Superior temporal gyrus (tissue), 1 donor: ENCODE measurements at regions not wholly inside any gene's neighbourhood (a gene's known extent, or its start where the extent isn't known, plus 50 kb on each side); places are given as distances from the start of the nearest gene placed in this dataset.

Experiments used
- DNase-seq: peaks from one replicate; pipeline ENCODE4 v3.0.0-alpha.2; 2016; ENCODE audit errors: extremely low spot score

- DNase-seq, result no peak
Measured at GRCh38 chr18:73737990-73738389, 409.6 kb downstream of the FBXO15 start.

DNA sequence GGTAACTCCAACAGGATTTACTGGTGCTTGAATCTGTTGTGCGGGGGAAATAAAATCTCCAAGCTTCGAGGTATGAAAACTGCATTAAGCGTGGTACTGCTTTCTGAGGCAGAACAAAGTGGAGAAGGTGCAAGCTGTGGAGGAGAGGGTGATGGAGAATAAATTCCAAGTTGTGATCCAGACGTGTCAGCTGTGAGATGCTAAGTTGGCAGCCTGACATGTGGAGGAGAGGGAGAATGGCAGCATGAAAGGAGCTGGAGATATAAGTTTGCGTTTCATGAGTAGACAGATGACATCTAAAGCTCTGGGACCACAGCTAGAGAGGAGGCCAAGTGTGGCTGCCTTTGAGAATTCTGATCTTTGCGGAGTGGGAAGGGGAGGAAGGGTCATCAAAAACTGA, 411.8 kb downstream of the FBXO15 start:
- no peak for DNase-seq

DNA sequence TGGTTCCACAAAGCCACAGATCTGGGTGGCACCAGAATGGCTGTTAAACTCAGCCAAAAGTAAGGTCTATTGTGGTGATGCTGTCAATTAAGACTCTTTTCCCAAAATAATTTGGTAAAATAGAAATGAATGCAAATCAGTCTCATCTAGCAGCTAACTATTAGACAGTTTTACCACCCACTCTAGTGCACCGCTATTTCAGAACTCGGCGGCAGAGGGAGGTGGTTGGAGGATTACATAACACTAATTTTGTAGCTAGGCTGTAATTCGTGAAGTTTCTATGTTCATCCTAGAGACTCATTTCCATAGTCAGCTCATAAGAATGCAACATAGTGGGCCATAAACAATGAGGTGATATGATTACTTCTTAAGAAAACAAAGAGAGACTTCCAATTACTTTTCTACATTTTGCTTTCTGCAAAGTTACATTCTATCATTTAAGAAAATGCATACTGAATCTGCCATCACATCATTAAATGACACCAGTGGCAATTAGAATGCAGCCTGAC, 413.8 kb downstream of the FBXO15 start:
- peak; percentile 64 for DNase-seq

- DNase-seq, result no peak
Measured at GRCh38 chr18:73733376-73733775, 414.3 kb downstream of the FBXO15 start.

- no peak for DNase-seq
Measured at GRCh38 chr18:73728657-73729056, 419.0 kb downstream of the FBXO15 start.

DNA sequence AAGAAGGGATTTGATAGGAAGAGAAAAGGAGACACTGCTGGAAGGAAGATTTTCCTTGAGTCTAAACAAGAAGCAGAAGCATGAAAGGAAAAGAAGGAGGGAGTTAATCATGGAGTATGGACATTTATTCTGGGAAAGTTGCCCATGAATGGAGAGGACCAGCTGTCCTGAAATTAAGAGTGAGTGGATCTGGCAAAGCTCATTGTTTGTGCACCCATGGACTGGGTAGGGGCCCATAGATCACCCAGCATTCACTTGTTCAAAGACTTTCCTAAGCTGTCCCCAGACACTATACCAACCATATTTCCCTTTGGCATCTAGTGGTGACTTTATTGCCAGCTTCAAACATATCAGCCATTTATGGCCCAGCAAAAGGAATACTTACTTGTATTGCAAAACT, 422.7 kb downstream of the FBXO15 start:
- no peak for DNase-seq

- no peak for DNase-seq
Measured at GRCh38 chr18:73719611-73720010, 428.0 kb downstream of the FBXO15 start.

GRCh38 chr18:73717570-73717969, 430.1 kb downstream of the FBXO15 start:
- no peak for DNase-seq

DNA sequence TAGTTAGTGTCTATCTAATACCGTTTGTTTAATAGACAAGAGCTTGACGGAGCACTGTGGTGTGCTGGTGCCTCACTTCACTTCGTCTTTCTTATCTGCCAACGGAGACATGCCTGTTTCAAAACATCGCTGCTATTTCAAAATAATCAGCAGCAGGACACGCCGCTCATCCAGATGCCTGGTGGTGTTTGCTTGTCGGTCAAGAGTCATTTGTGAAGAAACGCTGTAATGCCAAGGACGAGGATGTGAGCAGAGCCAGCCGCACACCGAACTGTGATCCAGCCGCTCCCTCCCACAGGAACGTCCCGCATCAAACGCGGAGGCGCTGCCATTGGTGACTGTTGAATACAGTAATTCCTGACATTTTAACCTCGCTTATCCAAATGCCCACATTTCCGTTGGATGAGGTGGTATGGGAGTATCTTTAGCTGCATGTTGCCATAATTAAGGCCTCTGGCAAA, 432.4 kb downstream of the FBXO15 start:
- no peak for DNase-seq

- DNase-seq, result no peak
Measured at GRCh38 chr18:73714466-73714865, 433.2 kb downstream of the FBXO15 start.

- no peak for DNase-seq
Measured at GRCh38 chr18:73711256-73711655, 436.4 kb downstream of the FBXO15 start.

DNA sequence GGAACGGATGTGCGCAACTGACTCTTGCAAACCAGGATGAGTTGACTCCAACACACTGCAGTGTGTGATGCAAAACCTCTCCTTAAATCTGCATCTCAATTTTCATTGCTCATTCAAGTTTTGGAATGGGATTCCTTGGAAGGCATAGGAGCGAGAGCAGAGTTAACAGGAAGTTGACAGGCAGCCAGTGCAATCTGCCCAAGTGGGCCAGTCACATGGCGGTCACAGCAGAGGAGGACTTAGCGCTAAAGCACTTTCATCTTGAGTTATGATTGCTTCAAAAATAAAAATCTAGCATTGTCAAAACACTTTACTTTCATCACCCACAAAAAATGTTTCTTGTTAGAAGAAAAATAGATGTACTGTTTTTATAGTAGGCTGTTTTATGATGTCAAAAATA, 439.0 kb downstream of the FBXO15 start:
- DNase-seq, result no peak

DNA sequence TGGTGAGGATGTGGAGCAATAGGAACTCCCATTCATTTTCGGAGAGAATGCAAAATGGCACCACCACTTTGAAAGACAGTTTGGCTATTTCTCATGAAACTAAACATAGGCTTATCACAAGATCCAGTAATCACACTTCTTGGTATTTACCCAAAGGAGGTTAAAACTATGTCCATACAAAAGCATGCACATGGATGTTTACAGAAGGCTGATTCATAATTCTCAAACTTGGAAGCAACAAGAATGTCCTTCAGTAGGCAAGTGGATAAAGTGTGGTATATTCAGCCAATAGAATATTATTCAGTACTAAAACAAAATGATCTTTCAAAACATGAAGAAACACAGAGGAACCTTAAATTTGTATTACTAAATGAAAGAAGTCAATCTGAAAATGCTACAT, 440.6 kb downstream of the FBXO15 start:
- no peak for DNase-seq

DNA sequence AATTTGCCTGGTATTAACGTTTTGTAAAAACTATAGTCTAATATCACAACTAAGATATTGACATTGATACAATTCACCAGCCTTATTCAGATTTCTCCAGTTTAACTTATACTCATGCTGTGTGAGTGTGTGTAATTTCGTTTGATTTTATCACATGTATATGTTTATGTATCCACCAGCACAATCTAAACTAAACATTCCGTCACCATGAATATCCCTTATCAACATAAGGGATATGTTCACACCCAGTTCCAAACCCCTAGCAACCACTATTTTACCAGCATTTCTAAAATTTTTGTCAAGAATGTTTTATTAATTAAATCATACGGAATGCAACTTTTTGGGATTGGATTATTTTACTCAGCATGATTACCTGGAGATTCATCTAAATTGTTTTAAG, 450.3 kb downstream of the FBXO15 start:
- DNase-seq, result no peak

DNA sequence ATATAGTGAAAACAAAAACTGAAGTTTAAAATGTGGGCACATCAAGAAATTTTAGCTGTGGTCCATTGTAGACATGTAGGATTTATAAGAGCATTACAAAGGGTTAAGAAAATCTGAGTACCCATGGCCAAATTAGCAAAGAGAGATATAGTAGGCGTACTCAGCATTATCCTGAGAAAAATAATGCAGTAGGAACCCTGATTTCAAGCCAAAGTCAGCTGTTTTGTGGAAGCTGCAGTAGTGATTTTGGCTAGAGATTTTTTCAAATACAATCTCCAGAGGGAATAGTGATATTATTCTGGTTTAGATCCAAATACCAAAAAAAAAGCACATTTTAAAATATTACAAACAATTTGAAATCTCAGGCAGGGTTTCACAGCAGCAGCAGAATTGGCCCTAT, 450.9 kb downstream of the FBXO15 start:
- DNase-seq, result no peak

DNA sequence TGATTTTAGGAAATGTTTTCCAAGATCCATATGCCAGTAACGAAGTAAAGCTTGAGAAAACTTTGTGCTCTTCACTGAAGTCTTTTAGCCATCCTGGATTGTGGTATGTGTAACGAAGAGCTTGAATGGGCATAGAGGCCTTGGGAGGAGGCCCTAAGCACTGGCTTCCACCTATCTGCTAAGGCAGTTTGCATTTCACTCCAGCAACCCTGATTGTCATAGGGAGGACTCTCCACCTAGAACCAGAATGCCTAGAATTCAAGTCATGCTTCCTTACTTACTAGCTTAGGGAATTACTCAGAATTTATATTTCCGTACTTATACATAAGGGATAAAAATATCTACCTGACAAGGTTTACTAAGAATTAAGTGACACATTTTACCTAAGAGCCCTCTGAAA, 451.5 kb downstream of the FBXO15 start:
- no peak for DNase-seq

DNA sequence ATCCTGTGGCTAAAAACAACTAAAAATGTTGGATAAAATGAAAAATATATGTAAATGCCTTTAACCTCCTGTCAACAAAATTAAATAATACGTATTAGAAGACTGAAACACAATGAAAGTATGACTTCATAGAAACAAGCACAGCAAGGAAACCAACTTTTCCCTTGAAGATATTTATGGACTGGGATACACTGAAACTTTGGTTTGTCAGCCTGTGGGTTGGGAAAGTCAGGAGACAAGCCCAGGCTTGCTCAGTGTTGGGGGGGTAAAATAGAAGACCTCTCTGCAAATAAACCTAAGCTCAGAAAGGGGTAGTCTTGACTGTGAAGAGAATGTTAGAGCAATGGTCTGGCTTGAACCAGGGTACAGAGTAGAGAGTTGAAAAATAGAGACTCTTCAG, 454.5 kb downstream of the FBXO15 start:
- no peak for DNase-seq

- DNase-seq, result no peak
Measured at GRCh38 chr18:73691624-73692023, 456.0 kb downstream of the FBXO15 start.

GRCh38 chr18:73691118-73691517, 456.5 kb downstream of the FBXO15 start:
- DNase-seq, result no peak

DNA sequence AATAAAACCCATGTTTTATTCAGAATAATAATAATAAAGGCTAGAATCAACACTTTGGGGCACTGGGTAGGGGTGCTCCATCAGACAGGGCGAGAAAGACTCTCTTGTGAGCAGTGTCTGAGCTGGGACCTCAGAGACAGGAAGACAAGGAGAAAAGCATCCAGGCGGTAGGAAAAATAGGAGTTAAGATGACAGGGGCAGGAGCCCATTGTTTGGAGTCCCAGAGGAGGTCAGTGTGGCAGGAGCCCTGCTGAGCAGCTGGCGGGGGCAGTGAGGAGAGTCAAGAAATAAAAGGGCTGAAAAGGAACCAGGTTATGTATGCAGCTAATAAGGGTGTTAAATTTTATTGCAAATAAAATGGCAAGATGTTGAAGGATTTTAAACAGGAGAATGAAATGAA, 457.4 kb downstream of the FBXO15 start:
- no peak for DNase-seq

- DNase-seq, result no peak
Measured at GRCh38 chr18:73688851-73689711, 458.6 kb downstream of the FBXO15 start.

- DNase-seq, result no peak
Measured at GRCh38 chr18:73688161-73688560, 459.5 kb downstream of the FBXO15 start.

- peak; percentile 26 for DNase-seq
Measured at GRCh38 chr18:73684647-73685046, 463.0 kb downstream of the FBXO15 start.
